Activated CD4-positive, alpha-beta T cell treated with anti-CD3 and anti-CD28 coated beads for 48 hours (primary cell): ENCODE measurements at regions not wholly inside any gene's neighbourhood (a gene's known extent, or its start where the extent isn't known, plus 50 kb on each side); places are given as distances from the start of the nearest gene placed in this dataset.
"Not testable (repeated sequence)": the region's sequence is repeated elsewhere in the genome, so short reads cannot be mapped to it uniquely, and the experiment has no call there.

Experiments used
- DNase-seq: peaks from one replicate; pipeline ENCODE4 v3.0.0-alpha.2; 2020

- no peak for DNase-seq
Observed at GRCh38 chr1:242718967-242719366, 194.5 kb upstream of the PLD5 start.

DNA sequence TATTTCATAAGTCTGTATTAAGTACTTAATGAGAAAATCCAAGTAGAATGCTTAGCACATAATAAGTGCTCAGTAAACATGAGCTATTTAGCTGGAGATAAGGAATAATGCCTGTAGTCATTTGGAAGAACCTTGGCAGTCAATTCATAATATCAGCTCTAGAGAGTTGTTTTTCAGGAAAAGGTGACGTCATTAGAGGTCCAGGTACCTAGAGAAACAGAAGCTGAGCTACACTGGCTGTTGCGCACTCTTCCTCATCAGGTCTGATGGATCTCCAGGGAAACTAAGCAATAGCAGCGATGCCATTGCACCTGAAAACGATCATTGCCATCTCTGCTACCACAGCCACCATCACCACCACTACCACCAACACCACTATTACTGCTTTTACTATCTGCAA, 187.8 kb upstream of the PLD5 start:
- no peak for DNase-seq

GRCh38 chr1:242710847-242711246, 186.3 kb upstream of the PLD5 start:
- no peak for DNase-seq

DNA sequence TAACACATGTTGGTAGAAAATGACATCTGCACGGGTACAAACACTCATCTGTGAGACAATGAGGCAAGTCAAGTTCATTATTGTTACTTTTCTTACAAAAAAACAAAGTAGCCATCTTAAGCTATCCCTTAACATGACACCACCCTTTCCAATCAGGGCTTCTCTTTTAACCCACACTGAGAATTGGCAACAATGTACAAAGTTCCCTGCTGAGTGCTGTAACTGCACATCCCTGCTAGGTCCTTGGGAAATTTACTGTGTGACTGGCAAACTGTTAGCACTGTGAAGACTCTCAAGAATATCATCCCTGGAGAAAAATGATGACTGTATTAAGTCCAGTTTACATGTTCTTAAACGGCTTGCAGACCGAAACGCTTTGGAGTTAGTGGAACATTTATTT, 185.8 kb upstream of the PLD5 start:
- DNase-seq = no peak

- no peak for DNase-seq
Observed at GRCh38 chr1:242703467-242703866, 179.0 kb upstream of the PLD5 start.

DNA sequence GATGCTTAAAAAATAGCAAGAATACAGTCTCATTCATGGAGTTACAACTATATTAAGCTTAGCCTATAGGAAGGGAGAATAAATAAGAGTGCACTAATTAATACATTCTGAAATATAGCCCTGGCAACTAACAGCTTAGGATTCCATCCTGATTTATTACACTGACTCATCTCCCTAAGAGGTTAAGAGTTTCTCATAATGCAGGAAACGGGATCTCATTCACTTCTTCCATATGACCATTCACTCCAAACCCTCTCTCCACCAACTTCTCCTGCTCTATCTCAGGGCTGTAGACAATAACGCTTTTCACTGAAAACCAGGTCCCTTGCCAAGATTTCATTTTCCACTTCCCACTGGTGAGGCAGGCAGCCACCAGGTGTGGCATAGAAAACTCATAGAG, 168.5 kb upstream of the PLD5 start:
- DNase-seq = no peak

DNA sequence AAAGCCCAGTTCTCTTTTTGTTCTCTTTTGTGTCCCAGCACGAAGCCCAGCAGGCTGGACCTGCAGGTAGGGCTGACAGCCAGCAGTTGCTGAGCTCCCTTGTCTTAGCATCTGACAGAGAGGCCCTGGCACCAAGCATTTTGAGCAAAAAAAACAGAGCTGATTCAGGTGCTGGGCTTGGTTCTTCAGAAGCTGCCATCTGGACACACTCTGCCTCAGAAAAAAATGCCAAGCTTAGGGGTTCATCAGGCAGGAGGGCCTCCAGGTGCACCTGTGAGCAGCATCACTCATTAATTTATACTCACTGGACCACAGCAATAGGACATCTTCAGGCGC, 167.1 kb upstream of the PLD5 start:
- no peak for DNase-seq

- DNase-seq = no peak
Observed at GRCh38 chr1:242690849-242691609, 166.5 kb upstream of the PLD5 start.

GRCh38 chr1:242689378-242689777, 164.9 kb upstream of the PLD5 start:
- DNase-seq = no peak

GRCh38 chr1:242674951-242675645, 150.6 kb upstream of the PLD5 start:
- DNase-seq = no peak

- no peak for DNase-seq
Observed at GRCh38 chr1:242673652-242674051, 149.2 kb upstream of the PLD5 start.

GRCh38 chr1:242673165-242673564, 148.7 kb upstream of the PLD5 start:
- DNase-seq = not testable (repeated sequence)

DNA sequence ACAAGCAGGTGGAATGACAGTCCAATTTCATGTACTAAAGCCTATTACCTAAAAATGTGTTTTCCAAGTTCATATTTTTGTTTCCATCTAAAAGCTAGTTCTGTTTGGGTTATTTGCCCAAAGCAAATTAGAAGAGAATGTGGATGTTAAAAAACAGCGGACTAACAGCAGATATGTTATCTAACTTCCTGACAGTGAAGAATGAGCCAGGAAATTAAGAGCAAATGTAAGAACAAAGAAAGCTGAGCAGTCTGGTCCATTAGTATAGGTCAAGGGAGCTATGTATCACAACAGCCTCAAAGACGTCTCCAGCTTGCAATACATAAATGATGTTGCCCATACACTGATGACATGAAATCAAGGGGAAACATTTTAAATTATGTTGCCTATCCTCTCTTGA, 145.5 kb upstream of the PLD5 start:
- no peak for DNase-seq

DNA sequence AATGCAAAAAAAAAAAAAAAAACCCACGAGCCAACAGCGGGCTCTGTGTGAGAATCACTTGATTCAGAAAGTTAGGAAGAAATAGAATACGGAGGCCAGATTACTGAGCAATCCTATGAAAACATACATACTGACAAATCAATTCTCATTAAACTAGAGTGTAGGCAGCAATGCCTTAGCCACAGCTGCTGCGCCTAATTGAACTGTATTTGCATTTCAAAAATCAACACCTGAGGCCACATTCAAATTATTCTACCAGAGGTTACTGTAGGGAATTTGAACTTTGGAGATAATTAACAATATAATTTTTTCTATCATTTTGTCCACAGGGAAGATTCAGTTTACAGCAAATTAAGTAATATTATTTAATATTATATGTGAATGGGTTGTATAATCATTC, 138.4 kb upstream of the PLD5 start:
- no peak for DNase-seq

DNA sequence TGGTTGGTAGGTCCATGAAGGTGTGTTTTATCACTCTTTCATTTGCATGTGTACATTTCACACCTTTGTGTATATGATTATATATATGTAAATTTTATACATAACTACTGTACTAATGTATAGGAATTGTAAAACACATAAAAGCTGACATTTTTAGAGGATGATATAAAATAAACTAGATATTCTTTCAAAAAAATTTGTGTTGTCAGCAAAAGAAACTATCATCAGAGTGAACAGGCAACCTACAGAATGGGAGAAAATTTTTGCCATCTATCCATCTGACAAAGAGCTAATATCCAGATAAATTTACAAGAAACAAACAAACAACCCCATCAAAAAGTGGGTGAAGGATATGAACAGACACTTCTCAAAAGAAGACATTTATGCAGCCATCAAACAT, 129.3 kb upstream of the PLD5 start:
- DNase-seq = not testable (repeated sequence)

GRCh38 chr1:242651817-242652216, 127.3 kb upstream of the PLD5 start:
- peak; percentile 13 for DNase-seq

DNA sequence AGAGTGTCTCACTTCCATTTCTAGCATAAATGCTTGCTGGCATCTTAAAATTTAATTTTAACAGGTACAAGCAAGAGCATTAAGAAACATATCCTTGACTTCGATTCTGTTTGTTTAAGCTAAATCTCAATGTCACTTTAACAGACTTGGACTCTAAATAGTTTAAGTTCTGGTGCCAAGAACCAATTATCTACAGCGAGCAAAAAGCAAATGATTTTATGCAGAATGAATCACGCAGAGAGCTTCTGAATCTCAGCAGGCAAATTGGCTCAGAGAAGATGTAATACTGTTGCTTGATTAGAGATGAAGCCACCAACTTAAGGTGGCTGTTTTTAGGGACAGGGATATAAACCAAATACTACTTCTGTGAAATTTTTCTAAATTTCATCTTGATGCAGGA, 117.0 kb upstream of the PLD5 start:
- DNase-seq = no peak

GRCh38 chr1:242639104-242639503, 114.6 kb upstream of the PLD5 start:
- no peak for DNase-seq

DNA sequence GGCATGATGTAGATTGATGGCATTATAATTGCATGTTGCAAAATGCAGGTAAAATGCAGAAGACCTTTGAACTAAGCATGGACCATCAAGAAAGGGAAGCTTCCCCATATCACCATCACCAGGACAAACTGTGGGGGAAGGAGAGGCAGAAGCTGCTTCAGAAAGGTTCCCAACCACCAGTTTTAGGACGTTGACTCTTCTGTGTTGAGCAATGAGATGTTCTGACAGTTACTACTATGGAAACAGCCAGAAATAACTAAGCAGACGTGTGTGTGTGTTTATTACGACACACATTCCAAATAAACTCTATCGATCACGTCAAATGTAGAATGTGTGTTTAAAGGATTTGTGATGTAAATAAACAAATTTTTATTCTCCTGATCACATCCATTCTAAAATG, 110.2 kb upstream of the PLD5 start:
- no peak for DNase-seq

GRCh38 chr1:242629396-242629795, 104.9 kb upstream of the PLD5 start:
- DNase-seq = no peak

- DNase-seq = no peak
Observed at GRCh38 chr1:242623756-242624155, 99.3 kb upstream of the PLD5 start.

DNA sequence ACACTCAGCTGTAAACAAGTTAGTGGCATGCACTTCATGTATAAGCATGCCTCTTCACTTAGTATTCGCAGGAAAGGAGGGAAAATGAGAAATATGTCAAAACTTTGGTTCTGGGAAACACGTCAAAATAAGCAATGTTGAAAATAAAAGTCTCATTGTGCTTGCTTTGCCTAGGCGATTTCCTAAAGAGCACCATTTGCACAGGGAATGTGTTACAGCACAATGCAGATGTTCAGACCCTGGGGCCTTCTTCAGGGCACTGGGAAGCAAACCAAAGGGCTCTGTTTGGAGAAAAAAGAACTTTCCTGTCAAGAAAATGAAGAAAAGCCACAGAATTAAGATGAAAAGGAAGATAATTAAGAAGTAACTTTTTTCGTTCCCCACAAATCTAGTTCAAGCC, 98.6 kb upstream of the PLD5 start:
- DNase-seq = no peak

- DNase-seq = no peak
Observed at GRCh38 chr1:242613266-242613815, 88.8 kb upstream of the PLD5 start.

DNA sequence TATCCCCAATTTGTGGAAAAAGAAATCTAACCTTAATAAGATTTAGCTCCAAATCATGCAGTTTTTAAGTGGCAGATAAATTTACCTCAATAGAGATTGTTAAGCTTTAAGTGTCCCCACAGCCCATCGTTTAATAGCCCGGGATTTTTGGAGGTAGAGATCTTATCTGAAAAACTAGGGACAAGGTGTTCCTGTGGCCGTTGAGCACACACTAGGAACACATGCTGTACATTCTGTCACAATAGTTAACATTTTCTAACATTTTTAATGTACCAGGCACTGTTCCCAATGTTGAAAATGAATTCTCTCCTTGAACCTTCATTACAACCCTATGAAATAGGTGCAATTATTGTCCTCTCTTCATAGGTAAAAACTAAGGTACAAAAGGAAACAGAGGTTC, 85.7 kb upstream of the PLD5 start:
- no peak for DNase-seq

DNA sequence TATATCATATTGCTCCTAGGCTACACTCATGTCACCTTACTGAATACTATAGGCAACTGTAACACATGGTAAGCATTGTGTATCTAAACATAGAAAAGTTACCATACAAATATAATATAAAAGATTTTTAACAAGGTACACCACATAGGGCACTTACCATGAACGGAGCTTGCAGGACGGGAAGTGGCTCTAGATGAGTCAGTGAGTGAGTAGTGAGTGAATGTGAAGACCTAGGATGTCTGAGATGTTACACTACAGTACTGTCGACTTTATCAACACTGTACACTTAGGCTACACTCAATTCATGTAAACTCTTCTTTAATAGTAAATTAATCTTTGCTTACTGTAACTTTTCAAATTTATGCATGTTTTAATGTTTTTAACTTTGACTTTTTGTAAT, 81.0 kb upstream of the PLD5 start:
- DNase-seq = no peak
